GM10266 (cell line): ENCODE measurements at regions not wholly inside any gene's neighbourhood (a gene's known extent, or its start where the extent isn't known, plus 50 kb on each side); places are given as distances from the start of the nearest gene placed in this dataset.

Source experiments
- DNase-seq: peaks from one replicate; pipeline ENCODE4 v3.0.0; 2012; ENCODE audit errors: extremely low spot score
- CTCF ChIP-seq: IDR thresholded peaks from 2 replicates; pipeline ENCODE4 v1.5.1; 2012; ENCODE audit warnings: mild to moderate bottlenecking, low read depth; ENCODE audit not compliant: control insufficient read depth, insufficient read depth; ENCODE audit errors: missing control alignments

GRCh38 chr1:30173560-30173959, 549.8 kb downstream of the MATN1 start:
- DNase-seq: no peak
- no peak for TF ChIP-seq CTCF

DNA sequence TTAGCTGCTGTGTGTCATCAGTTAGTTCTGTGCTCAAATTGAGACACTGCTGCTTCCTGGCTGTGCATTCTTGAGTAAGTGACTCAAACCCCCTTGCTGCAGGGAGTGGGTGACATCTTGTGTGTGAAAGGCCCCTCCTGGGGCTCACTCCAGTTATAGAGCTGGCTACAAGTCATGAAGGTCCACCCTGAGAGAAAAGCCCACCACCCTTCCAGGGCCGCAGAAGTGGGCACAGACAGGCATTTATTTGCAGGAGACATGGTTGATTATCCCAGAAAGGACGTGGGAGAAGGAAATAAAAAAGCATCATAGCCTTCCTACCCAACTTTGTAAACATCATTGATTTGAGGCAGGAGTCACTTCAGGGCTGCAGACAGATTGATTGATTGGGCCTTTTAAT, 550.6 kb downstream of the MATN1 start:
- no peak for DNase-seq
- TF ChIP-seq CTCF: no peak

- TF ChIP-seq CTCF: no peak
- no peak for DNase-seq
These were observed 551.1 kb downstream of the MATN1 start for GRCh38 chr1:30172299-30172694.

GRCh38 chr1:30171537-30172298, 551.7 kb downstream of the MATN1 start:
- DNase-seq: no peak
- no peak for TF ChIP-seq CTCF

DNA sequence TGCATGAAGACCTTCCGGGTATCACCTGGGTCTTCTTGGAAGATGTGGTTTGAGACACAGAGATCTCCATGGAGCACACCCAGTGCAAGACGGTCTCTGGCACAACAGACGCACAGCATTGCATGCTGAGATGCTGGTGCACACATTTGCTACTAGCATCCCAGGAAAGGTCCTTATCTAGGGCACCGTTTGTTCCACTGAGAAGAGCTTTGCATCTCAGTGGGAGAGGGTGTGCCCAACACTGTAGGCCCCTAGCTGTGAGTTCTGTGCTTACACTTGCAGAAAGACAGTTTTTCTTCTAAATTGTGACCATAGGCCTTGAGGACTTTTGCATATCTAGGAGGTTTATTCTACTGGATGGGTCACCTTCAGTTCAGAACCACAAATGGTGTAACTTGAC, 554.1 kb downstream of the MATN1 start:
- TF ChIP-seq CTCF: no peak
- no peak for DNase-seq

DNA sequence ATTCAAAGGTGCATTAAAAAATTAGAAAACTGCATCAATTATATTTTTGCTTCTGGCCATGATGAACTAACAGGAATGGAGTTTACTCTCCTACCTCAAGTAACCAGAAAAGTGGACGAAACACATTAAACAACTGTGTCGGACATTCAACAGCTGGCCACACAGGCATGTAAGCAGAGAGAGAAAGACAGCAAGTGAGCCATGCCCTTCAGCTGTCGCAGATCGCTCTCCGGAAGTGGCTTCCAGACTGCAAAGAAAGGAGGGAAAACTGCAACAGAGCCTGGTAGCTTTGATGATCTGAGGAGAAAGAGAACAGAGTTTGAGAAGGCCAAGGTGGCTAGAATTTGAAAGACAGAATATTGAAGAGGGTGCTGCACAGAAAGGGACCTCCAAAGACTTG, 557.2 kb downstream of the MATN1 start:
- DNase-seq: no peak
- no peak for TF ChIP-seq CTCF

DNA sequence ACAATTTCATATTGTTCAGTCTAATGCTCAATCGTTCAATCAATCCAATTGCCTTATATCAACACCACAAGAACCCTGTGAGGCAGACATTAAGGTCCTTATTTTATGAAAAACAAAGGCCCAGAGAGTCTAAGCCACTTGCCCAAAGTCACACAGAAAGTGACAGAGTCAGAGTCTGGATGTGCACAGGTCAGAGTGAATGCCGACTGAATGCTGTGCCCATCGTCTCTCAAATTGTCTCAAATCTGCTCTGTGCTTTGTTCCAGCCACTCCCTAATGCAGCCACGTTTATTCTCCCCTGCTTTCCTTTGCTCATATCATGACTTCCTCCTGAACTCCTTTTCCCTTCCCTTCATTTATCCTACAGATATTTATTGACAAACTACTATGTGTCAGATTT, 558.3 kb downstream of the MATN1 start:
- TF ChIP-seq CTCF: no peak
- DNase-seq: no peak
